HG03175 (cell line): ENCODE measurements at regions not wholly inside any gene's neighbourhood (a gene's known extent, or its start where the extent isn't known, plus 50 kb on each side); places are given as distances from the start of the nearest gene placed in this dataset.
A peak's percentile ranks its signal among the peaks of the same experiment; 100 is the strongest.

Source experiments
- ATAC-seq: cut with Tn5 transposase; IDR thresholded peaks from one replicate; pipeline ENCODE4 v1.9.1; 2021; ENCODE audit warnings: mild to moderate bottlenecking, moderate library complexity; ENCODE audit not compliant: unreplicated experiment

DNA sequence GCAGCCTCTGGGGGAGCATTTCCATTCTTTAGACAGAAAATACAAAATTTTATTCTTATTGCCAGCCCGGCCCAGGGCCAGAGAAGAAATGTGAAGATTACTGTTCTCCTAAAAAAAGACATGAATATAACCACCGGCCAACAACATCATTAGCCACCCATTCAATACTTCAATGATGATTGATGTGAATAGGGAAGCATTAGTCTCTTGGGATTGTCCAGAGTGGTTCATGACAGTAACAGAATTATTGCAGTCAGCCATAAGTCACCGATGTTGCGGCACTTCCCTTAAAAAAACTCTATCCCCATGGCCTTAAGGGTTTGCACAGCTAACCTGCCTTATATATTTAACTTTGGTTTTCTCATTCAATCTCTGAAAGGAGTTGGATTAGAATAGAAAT lies 418.7 kb downstream of the CENPC start:
- ATAC-seq, result no peak

DNA sequence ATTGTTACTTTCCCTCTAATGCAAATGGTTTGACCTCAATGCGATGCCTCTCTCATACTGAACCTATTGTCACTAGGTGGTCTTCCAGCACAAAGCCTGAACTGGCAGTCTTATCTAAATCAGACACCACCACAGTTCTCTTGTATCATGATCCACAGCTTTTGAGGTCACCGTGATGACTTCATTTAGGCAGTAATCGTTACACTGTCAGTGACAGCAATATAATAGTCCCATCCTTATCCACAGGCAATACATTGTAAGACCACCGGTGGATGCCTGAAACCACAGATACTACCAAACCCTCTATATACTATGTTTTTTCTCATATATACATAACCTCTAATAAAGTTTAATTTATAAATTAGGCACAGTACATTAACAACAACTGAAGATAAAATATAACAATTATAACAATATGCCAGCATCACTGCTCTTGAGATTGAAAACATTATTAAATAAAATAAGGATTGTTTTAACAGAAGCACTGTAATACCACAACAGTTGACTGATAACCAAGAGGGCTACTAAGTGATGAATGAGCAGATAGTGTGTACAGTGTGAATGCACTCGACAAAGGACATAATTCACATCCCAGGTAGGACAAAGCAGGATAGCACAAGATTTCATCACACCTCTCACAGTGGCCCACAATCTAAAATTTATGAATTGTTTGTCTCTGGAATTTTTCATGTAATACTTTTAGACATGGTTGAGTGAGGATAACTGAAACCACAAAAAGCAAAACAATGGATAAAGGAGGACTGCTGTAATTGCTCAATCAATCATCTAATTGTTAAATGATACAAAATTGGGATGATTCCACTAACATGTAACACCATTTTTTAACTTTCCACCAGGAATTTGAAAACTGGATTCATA lies 419.4 kb downstream of the CENPC start:
- no peak for ATAC-seq

DNA sequence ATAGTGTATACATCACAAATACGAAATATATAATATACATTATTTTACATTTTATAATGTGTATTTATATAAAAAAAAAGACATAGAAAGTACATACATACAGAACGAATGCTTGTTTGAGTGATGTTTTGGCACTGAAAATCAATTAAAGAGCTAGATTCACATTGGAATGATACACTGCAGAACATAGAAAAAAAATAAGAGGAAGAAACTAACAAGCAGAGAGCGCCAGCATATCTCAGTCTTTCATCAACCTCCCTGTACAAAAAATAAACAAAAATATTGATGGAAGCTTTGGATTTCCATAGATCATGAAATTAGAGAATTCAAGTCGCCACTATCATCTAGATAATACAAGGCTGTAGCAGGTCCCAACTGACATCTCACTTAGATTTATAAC lies 420.6 kb downstream of the CENPC start:
- no peak for ATAC-seq

- no peak for ATAC-seq
Measured at GRCh38 chr4:67122029-67122428, 423.3 kb downstream of the CENPC start.

GRCh38 chr4:67120369-67120768 lies 424.9 kb downstream of the CENPC start:
- no peak for ATAC-seq

DNA sequence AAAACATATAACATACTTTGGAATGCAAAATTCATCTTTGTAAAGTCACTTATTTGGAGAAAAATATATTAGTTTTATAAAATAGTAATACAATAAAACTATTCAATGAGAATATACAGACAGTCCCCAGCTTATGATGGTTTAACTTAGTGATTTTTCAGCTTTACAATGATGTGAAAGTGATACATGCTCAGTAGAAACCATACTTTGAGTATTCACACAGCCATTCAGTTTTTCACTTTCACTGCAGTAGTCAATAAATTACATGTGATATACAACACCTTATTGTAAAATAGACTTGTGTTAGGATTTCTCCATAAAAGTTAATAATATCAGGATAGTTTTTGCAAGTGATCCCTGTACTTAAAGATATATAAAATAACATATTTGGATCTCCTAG lies 436.0 kb downstream of the CENPC start:
- no peak for ATAC-seq

DNA sequence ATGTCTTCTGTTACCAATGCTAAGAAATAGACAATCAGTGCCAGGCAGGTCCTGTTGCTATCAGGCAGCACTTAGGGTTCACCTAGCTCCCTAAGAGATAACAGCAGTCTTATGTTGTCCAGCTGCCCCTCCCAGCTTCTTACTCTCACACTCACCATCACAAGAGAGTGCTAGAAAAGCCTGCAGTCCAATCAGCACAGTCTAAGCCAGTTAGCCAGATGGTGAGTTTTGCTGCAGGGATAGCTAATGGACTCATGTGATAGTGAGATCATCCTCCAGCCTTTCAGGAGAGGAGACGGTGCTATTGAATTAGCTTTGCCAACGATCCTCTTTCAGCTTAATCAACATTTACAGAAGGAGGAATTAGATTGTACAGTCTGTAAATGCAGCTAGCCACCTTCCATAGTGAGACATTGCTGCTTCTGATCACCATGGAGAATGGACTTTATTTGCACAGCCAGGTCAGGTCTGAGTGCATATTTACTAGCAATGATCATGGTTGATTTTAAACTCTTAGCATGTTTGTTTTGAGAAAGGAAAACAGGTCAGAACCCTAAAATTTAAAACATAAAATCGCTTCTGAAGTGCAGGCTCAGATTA lies 438.3 kb downstream of the CENPC start:
- ATAC-seq, result no peak

GRCh38 chr4:67104145-67104544 lies 441.2 kb downstream of the CENPC start:
- no peak for ATAC-seq

DNA sequence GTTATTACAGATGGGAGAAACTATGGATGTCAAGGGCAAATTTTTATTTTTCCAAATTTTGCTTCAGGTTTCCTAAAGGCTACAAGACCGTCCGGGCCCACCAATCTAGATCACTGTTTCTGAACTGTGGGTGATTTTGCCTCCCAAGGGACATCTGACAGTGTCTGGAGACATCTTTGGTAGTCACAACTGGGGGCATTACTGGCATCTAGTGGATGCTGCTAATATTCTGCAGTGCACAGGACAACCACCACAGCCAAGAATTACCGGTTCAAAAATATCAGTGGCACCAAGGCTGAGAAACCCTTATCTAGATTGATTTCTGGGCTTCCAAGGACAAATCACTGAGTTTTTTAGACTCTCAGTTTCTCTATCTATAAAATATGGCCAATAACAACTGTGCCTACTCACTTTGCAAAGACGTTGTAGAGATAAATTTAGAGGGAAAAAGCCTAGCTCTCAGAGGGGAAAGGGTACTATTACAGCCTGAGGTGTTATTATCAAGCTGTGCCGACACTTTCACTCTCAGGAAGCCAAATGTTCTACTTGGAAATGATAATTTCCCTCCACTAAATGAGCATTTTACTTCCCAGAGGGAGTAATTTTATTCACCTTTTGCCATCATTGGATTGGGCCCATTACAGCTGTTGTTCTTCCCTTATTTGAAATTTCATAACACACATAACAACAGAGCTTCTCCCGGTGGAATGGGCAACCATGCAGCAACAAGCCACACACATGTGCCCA lies 442.1 kb downstream of the CENPC start:
- ATAC-seq, result no peak

- ATAC-seq, result no peak
Measured at GRCh38 chr4:67101612-67102011, 443.7 kb downstream of the CENPC start.

DNA sequence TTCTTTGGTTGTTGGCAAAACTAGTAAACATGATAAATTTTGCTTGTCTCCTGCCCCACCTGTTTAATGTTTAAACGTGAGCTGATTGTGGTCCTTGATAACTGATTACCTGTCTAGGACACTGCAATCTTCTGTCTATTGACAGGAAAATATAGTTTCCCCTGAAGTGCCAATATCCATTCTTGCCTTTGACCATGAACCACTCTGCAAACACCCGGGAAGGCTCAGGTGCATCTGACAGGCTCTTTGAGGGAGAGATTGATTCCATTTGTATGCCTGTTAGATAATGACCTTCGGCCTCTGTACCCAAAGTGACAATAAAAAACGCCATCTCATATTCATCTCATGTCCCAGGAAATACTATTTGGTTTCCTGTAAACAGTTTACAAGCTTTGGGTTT lies 453.0 kb downstream of the CENPC start:
- no peak for ATAC-seq

GRCh38 chr4:67091673-67092072 lies 453.6 kb downstream of the CENPC start:
- no peak for ATAC-seq

DNA sequence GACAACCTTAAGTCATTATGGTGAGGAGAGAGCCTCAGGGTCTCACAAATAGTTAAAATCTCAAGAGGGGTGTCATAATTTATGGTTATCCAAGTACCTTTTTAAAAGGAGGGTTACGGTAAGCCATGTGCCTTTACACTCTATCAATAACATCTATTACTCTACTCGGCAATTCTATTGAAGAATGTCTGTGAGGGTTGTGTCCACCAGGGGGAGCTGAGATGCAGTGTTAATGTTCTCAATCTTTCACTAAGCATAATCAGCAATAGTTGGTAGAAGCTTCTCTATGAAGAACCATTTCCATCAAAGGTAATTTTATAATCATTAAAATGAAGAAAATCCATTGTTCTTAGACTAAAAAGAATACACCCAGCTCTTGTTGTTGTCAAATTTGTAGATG lies 457.4 kb downstream of the CENPC start:
- peak; percentile 78 for ATAC-seq

DNA sequence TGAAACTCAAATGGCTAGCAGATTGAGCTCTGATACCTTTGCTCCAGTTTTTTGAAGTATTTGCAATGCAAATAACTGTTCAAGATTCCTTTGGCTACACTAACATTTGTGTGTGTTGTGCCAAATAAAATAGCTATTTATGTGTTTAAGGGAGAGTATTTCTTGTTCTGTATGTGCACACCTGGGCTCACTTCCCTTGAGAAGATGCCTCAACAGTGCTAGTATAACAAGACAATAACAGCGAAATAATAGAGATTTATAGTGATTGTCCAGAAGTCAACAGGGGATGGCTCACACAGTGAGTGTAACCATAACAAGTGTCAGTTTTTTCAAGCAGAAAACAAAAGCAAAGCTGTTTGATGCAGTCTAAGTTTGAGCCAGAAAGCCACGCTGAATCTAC lies 460.5 kb downstream of the CENPC start:
- no peak for ATAC-seq

DNA sequence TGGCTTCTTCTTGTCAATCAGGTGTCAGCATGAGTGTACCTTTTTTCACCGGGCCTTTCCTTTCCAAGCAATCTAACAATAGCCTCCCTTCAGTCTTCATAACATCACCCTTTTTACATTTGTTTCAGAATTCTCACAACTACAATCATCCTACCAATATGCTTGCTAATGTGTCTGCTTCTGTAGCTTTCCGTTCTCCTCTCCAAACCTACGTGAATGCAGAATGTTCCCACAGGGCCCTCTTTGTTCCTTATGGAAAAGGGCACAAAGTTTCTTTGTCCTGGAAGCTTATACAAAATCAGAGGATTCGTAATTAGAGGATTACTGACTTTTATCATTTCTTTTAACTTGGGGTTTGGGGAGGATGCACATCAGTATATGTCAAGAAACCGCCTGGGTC lies 461.8 kb downstream of the CENPC start:
- no peak for ATAC-seq

DNA sequence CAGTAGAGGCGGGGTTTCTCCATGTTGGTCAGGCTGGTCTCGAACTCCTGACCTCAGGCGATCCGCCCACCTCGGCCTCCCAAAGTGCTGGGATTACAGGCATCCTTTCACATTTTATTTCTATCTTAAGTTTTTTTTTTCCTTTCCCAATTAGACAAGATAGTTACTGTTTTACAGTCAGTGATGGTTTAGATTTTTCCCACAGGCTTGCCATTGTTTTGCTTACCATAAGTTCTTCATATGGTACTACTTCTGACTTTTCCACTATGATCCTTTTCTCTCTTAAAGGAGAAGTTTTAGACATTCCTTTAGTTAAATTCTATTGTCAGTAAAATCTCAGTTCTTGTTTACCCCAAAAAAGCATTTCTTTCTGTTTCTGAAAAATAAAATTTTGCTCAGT lies 462.6 kb downstream of the CENPC start:
- ATAC-seq, result no peak

GRCh38 chr4:67080046-67080557 lies 465.2 kb downstream of the CENPC start:
- ATAC-seq, result no peak

GRCh38 chr4:67071641-67072040 lies 473.7 kb downstream of the CENPC start:
- no peak for ATAC-seq

GRCh38 chr4:67055319-67055718 lies 490.0 kb downstream of the CENPC start:
- ATAC-seq, result no peak

DNA sequence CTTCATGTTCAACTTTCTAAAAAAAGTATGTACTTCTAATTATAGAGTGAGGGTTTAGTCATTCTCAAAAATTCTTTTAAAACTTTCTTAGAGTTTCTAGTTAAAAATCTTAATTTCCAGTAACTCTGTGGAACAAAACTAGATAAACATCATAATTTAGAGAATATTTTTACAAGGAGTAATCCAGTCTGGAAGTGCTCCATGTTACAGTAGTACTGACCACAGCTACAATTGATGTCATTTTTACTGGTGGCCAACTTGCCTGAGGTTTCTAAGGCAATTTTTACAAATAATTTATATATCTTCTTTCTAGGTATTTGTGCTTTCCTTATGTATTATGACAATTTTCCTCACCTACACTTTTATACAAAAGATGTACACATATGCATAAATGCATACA lies 490.4 kb downstream of the CENPC start:
- ATAC-seq, result no peak

- no peak for ATAC-seq
Measured at GRCh38 chr4:67052814-67053675, 492.3 kb downstream of the CENPC start.
